ENCODE measurements at regions not wholly inside any gene's neighbourhood (a gene's known extent, or its start where the extent isn't known, plus 50 kb on each side); places are given as distances from the start of the nearest gene placed in this dataset.

DNA sequence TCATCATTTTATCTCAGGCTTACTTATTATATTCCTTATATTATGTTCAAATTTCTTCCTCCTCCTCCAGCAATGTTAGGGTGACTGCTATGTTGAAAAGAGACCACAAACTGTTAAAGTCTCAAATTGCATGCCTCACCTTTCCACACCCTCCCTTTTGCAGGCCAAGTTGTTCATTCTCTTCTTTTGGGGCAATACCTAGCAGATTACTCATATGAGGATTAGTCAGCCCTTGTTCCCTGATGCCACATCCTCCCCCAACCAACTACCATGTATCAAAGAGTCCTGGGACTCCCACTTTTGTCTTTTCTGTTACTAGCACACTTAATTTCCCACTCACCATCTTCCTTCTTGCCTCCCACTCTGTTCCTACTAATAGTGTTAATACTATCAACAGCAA, 434.7 kb downstream of the BCKDHB start:
- TF ChIP-seq TCF7L2 (IDR thresholded peaks at IDR 0.05; ENCODE audit: borderline replicate concordance, low read depth, low read length) (no peak), ZBTB20 (tag by site-specific recombination; IDR thresholded peaks at IDR 0.05) (no peak)
